Uterus (tissue), 3 donors: ENCODE measurements at regions not wholly inside any gene's neighbourhood (a gene's known extent, or its start where the extent isn't known, plus 50 kb on each side); places are given as distances from the start of the nearest gene placed in this dataset.

Experiments used
- DNase-seq, 2 donors: peaks; one replicate each; pipeline ENCODE4 v3.0.0-alpha.2; 2019 to 2020
- H3K27ac ChIP-seq, 2 donors: fragments of 200-600 bp; sonication (generic); 1 replicate in 1 of 2; 2 replicates in 1 of 2; pipeline ENCODE4 v1.5.1; 2016 to 2018
- H3K27me3 ChIP-seq, 2 donors: fragments of 200-600 bp; sonication (generic); one replicate each; pipeline ENCODE4 v1.5.1; 2018 to 2019; ENCODE audit warnings: control low read depth in 1 of 2
- H3K36me3 ChIP-seq, 2 donors: fragments of 200-600 bp; sonication (generic); one replicate each; pipeline ENCODE4 v1.5.1; 2019; ENCODE audit warnings: control low read depth in 1 of 2
- H3K4me1 ChIP-seq, 2 donors: fragments of 200-600 bp; sonication (generic); one replicate each; pipeline ENCODE4 v1.5.1; 2018 to 2019; ENCODE audit warnings: control low read depth in 1 of 2
- H3K4me3 ChIP-seq, 2 donors: fragments of 200-600 bp; sonication (generic); 1 replicate in 1 of 2; 2 replicates in 1 of 2; pipeline ENCODE4 v1.5.1; 2018 to 2019; ENCODE audit warnings: mild to moderate bottlenecking in 1 of 2
- H3K9me3 ChIP-seq, 2 donors: fragments of 200-600 bp; sonication (generic); one replicate each; pipeline ENCODE4 v1.5.1; 2019; ENCODE audit warnings: control low read depth in 1 of 2
- CTCF ChIP-seq, 4 experiments: fragments of 200-600 bp in 2 of 4; fragments of 450-650 bp in 2 of 4; sonication (generic) in 2 of 4; IDR thresholded peaks; one replicate each; pipeline ENCODE4 v1.5.1; 2016 to 2019; ENCODE audit warnings: antibody characterized with exemption in 4 of 4, mild to moderate bottlenecking in 2 of 4, moderate library complexity in 1 of 4
- POLR2A ChIP-seq, 2 donors: fragments of 450-650 bp; IDR thresholded peaks; one replicate each; pipeline ENCODE4 v1.6.1; 2016; ENCODE audit warnings: antibody characterized with exemption in 2 of 2, mild to moderate bottlenecking in 1 of 2, moderate library complexity in 1 of 2
- intact Hi-C: fragments of 100-400 bp; cut with DNase I; formaldehyde crosslinking; loops from one replicate; pipeline ENCODE4 v1.15.1; 2023; ENCODE audit warnings: low total_unique reads
- donor health status: DM: yes; HTN: yes; CAD: no.

- Histone ChIP-seq H3K4me3 (no peak overlapping the region), H3K27me3 (no peaks in the 10 kb centered on the region), H3K36me3 (no peaks in the 10 kb centered on the region), H3K9me3 (no peaks in the 10 kb centered on the region), H3K27ac (no peak overlapping the region), H3K4me1 (no peaks in the 10 kb centered on the region)
- no peak for DNase-seq
- intact Hi-C loops: no loop called here
- TF ChIP-seq POLR2A (IDR thresholded peaks at IDR 0.05) (no peak), CTCF (IDR thresholded peaks at IDR 0.05) (no peak)
These were observed 114.5 kb upstream of the POM121L12 start for GRCh38 chr7:52920977-52921376.

GRCh38 chr7:52917982-52918578, 117.4 kb upstream of the POM121L12 start:
- Histone ChIP-seq H3K36me3 (no peaks in the 10 kb centered on the region), H3K9me3 (no peaks in the 10 kb centered on the region), H3K4me1 (no peaks in the 10 kb centered on the region), H3K4me3 (no peak overlapping the region), H3K27me3 (no peaks in the 10 kb centered on the region), H3K27ac (no peak overlapping the region)
- TF ChIP-seq CTCF (IDR thresholded peaks at IDR 0.05): no peak
- no peak for TF ChIP-seq POLR2A (IDR thresholded peaks at IDR 0.05)
- intact Hi-C loops: no loop called here
- DNase-seq: no peak

GRCh38 chr7:52911795-52912194, 123.6 kb upstream of the POM121L12 start:
- DNase-seq: no peak
- Histone ChIP-seq H3K36me3 (no peaks in the 10 kb centered on the region), H3K27ac (no peak overlapping the region), H3K27me3 (no peaks in the 10 kb centered on the region), H3K4me1 (no peaks in the 10 kb centered on the region), H3K4me3 (no peak overlapping the region), H3K9me3 (no peaks in the 10 kb centered on the region)
- intact Hi-C loops: no loop called here
- TF ChIP-seq CTCF (IDR thresholded peaks at IDR 0.05) (no peak), POLR2A (IDR thresholded peaks at IDR 0.05) (no peak)

GRCh38 chr7:52911326-52911725, 124.1 kb upstream of the POM121L12 start:
- no peaks in the 10 kb centered on the region for H3K9me3 ChIP-seq
- intact Hi-C loops: no loop called here
- H3K27ac ChIP-seq: no peak overlapping the region
- no peaks in the 10 kb centered on the region for H3K27me3 ChIP-seq
- DNase-seq: no peak
- H3K36me3 ChIP-seq: no peaks in the 10 kb centered on the region
- TF ChIP-seq CTCF (IDR thresholded peaks at IDR 0.05) (no peak), POLR2A (IDR thresholded peaks at IDR 0.05) (no peak)
- no peaks in the 10 kb centered on the region for H3K4me1 ChIP-seq
- no peak overlapping the region for H3K4me3 ChIP-seq

GRCh38 chr7:52909935-52910334, 125.5 kb upstream of the POM121L12 start:
- no peak for DNase-seq
- Histone ChIP-seq H3K36me3 (no peaks in the 10 kb centered on the region), H3K27me3 (no peaks in the 10 kb centered on the region), H3K4me1 (no peaks in the 10 kb centered on the region), H3K4me3 (no peak overlapping the region), H3K27ac (no peak overlapping the region), H3K9me3 (no peaks in the 10 kb centered on the region)
- intact Hi-C loops: no loop called here
- TF ChIP-seq POLR2A (IDR thresholded peaks at IDR 0.05) (no peak), CTCF (IDR thresholded peaks at IDR 0.05) (no peak)
